ENCODE measurements at regions not wholly inside any gene's neighbourhood (a gene's known extent, or its start where the extent isn't known, plus 50 kb on each side); places are given as distances from the start of the nearest gene placed in this dataset.

DNA sequence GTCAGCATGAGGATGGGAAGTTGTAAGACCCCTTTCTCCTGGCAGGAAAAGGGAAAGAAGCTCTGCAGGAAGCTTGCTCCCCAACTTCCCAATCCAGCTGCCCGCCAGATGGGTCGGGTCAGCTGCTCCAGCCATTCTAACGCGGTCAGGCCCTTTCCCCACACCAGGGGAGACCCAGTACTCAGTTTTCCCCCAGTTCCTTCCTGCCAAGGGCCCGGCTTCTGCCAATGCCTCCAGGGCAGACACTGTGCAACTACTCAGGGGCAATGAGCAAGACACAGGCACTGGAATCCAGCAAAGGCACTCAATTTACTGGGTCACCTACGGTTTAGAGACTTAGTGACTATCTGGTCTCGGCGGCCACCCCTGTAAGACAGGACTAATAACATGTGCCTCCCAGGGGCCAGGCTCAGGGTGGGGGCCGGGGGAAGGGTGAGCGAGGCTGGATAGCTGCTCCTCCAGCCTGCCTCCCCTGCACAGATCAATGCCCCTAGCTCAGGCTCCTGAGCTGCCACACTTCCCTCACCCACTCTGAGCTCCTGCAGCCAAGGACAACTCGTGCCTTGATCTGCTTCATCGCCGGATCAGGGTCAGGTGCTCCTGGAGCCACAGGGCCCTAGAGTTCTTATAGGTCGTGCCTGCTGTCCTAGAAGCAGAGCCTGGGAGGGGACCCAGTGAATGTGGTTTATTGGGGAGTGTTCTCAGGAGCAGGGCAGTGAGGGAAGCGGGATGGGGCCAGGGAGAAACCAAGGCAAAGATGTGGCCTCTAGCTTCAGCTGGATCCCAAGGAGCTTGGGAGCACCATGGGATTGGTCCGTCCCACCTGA is 171.1 kb downstream of the ZFP36L2 start:
- TF ChIP-seq, protein P1, sequence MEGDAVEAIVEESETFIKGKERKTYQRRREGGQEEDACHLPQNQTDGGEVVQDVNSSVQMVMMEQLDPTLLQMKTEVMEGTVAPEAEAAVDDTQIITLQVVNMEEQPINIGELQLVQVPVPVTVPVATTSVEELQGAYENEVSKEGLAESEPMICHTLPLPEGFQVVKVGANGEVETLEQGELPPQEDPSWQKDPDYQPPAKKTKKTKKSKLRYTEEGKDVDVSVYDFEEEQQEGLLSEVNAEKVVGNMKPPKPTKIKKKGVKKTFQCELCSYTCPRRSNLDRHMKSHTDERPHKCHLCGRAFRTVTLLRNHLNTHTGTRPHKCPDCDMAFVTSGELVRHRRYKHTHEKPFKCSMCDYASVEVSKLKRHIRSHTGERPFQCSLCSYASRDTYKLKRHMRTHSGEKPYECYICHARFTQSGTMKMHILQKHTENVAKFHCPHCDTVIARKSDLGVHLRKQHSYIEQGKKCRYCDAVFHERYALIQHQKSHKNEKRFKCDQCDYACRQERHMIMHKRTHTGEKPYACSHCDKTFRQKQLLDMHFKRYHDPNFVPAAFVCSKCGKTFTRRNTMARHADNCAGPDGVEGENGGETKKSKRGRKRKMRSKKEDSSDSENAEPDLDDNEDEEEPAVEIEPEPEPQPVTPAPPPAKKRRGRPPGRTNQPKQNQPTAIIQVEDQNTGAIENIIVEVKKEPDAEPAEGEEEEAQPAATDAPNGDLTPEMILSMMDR (conservative IDR thresholded peaks at IDR 0.05; ENCODE audit: low read length), result no peak
- TF ChIP-seq EZH2phosphoT487 (IDR thresholded peaks at IDR 0.05; ENCODE audit: borderline replicate concordance), result no peak

Measured in Loucy (cell line).